ENCODE measurements at regions not wholly inside any gene's neighbourhood (a gene's known extent, or its start where the extent isn't known, plus 50 kb on each side); places are given as distances from the start of the nearest gene placed in this dataset.

GRCh38 chr17:55588446-55589242 is 77.4 kb upstream of the SMIM36 start:
- no peak overlapping the region for H3K4me3 ChIP-seq (ENCODE audit: low read depth, low read length)
- no peak for DNase-seq (ENCODE audit: low read depth)
- TF ChIP-seq CTCF (conservative IDR thresholded peaks at IDR 0.05; ENCODE audit: low read depth, low read length) = no peak

GRCh38 chr17:55587608-55588139 is 76.4 kb upstream of the SMIM36 start:
- no peak overlapping the region for H3K4me3 ChIP-seq (ENCODE audit: low read depth, low read length)
- TF ChIP-seq CTCF (conservative IDR thresholded peaks at IDR 0.05; ENCODE audit: low read depth, low read length) = no peak
- no peak for DNase-seq (ENCODE audit: low read depth)

DNA sequence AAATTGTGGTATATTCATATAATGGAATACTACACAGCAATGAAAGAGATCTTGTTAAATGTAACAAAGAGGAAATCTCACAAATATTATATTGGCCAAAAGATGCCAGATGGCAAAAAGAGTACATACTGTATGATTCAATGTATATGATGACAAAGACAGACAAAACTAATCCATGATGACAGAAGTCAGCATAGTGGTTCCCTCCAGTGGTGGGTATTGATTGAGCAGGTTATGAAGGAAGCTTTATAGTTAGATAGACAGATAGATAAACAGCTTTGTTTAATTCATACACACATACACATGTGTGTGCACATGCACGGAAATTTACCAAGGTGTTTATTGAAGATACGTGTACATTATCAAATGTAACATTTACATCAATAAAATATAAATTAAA is 74.4 kb upstream of the SMIM36 start:
- TF ChIP-seq CTCF (conservative IDR thresholded peaks at IDR 0.05; ENCODE audit: low read depth, low read length) = peak; percentile 41
- DNase-seq (ENCODE audit: low read depth) = no peak
- H3K4me3 ChIP-seq (ENCODE audit: low read depth, low read length) = no peak overlapping the region

GRCh38 chr17:55584861-55585260 is 73.6 kb upstream of the SMIM36 start:
- TF ChIP-seq CTCF (conservative IDR thresholded peaks at IDR 0.05; ENCODE audit: low read depth, low read length) = no peak
- no peak for DNase-seq (ENCODE audit: low read depth)
- H3K4me3 ChIP-seq (ENCODE audit: low read depth, low read length) = no peak overlapping the region

- peak; percentile 29 for DNase-seq (ENCODE audit: low read depth)
- no peak for TF ChIP-seq CTCF (conservative IDR thresholded peaks at IDR 0.05; ENCODE audit: low read depth, low read length)
- no peak overlapping the region for H3K4me3 ChIP-seq (ENCODE audit: low read depth, low read length)
These were observed 72.9 kb upstream of the SMIM36 start for GRCh38 chr17:55584055-55584685.

DNA sequence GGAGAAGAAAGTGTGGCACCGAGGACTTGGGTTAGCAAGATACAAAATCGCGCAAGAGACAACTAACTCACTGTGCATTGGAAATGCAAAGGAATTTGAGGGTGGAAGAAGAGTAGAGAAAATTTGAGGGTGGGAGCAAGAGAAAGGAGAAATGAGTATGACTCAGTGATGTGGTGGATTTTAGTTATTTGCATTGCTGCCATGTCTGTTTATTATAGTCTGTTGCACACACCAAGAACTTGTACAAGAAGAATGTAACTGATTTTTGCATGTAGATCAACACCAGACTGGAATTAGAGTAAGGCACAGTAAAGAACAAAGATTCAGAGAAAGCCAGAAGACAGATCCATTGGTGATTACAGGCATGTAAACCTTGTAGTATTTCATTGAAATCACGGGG is 71.6 kb upstream of the SMIM36 start:
- DNase-seq (ENCODE audit: low read depth) = no peak
- H3K4me3 ChIP-seq (ENCODE audit: low read depth, low read length) = no peak overlapping the region
- no peak for TF ChIP-seq CTCF (conservative IDR thresholded peaks at IDR 0.05; ENCODE audit: low read depth, low read length)
